Upper lobe of right lung (tissue), 1 donor: ENCODE measurements at regions not wholly inside any gene's neighbourhood (a gene's known extent, or its start where the extent isn't known, plus 50 kb on each side); places are given as distances from the start of the nearest gene placed in this dataset.
"Not testable (repeated sequence)": the region's sequence is repeated elsewhere in the genome, so short reads cannot be mapped to it uniquely, and the experiment has no call there.

Experiments
- ATAC-seq: fragments of 200-7000 bp; cut with Tn5 transposase; one replicate; pipeline ENCODE4 v1.9.1; 2020; ENCODE audit warnings: mild to moderate bottlenecking, moderate library complexity
- DNase-seq: peaks from one replicate; pipeline ENCODE4 v3.0.0-alpha.2; 2020
- H3K27ac ChIP-seq: fragments of 200-600 bp; one replicate; pipeline ENCODE4 v1.8.0; 2022
- H3K27me3 ChIP-seq: fragments of 200-600 bp; one replicate; pipeline ENCODE4 v1.8.0; 2022; ENCODE audit warnings: mild to moderate bottlenecking
- H3K36me3 ChIP-seq: fragments of 200-600 bp; one replicate; pipeline ENCODE4 v1.8.0; 2022
- H3K4me1 ChIP-seq: fragments of 200-600 bp; one replicate; pipeline ENCODE4 v1.8.0; 2022
- H3K4me3 ChIP-seq: fragments of 200-600 bp; one replicate; pipeline ENCODE4 v1.8.0; 2022; ENCODE audit warnings: mild to moderate bottlenecking
- H3K9me3 ChIP-seq: fragments of 200-600 bp; one replicate; pipeline ENCODE4 v1.8.0; 2022
- CTCF ChIP-seq: fragments of 200-600 bp; IDR thresholded peaks from one replicate; pipeline ENCODE4 v1.8.0; 2022; ENCODE audit warnings: antibody characterized with exemption
- intact Hi-C: fragments of 100-400 bp; cut with DNase I; formaldehyde crosslinking; loops from one replicate; pipeline ENCODE4 v1.11.0; 2022
- donor health status: DM: no; HTN: yes; CAD: no; lungs with severe emphysema.

GRCh38 chr5:28397502-28397941, 1359.1 kb upstream of the CDH9 start:
- DNase-seq, result no peak
- intact Hi-C loops, result no loop called here

GRCh38 chr5:28391277-28391676, 1352.9 kb upstream of the CDH9 start:
- no peak overlapping the region for H3K27ac ChIP-seq
- no peaks in the 10 kb centered on the region for H3K9me3 ChIP-seq
- DNase-seq, result no peak
- no peaks in the 10 kb centered on the region for H3K27me3 ChIP-seq
- H3K4me3 ChIP-seq, result no peak overlapping the region
- H3K36me3 ChIP-seq, result no peaks in the 10 kb centered on the region
- intact Hi-C loops, result no loop called here
- H3K4me1 ChIP-seq, result no peaks in the 10 kb centered on the region
- no peak for TF ChIP-seq CTCF
- ATAC-seq, result no peak

More at GRCh38 chr5:28397502-28397941, 1359.1 kb upstream of the CDH9 start:
- Histone ChIP-seq H3K4me3 (no peak overlapping the region), H3K4me1 (no peaks in the 10 kb centered on the region), H3K36me3 (no peaks in the 10 kb centered on the region), H3K27ac (no peak overlapping the region), H3K27me3 (no peaks in the 10 kb centered on the region), H3K9me3 (no peaks in the 10 kb centered on the region)
- no peak for TF ChIP-seq CTCF
- ATAC-seq, result peak; percentile 58

- DNase-seq (no peak), ATAC-seq (no peak)
- Histone ChIP-seq H3K36me3 (no peaks in the 10 kb centered on the region), H3K4me1 (no peaks in the 10 kb centered on the region), H3K9me3 (no peaks in the 10 kb centered on the region), H3K27ac (no peak overlapping the region), H3K4me3 (no peak overlapping the region), H3K27me3 (no peaks in the 10 kb centered on the region)
- no peak for TF ChIP-seq CTCF
- intact Hi-C loops, result no loop called here
Measured at GRCh38 chr5:28390341-28390740, 1352.0 kb upstream of the CDH9 start.

- intact Hi-C loops, H3K4me3 ChIP-seq, H3K9me3 ChIP-seq, ATAC-seq, DNase-seq, H3K36me3 ChIP-seq, H3K27ac ChIP-seq, H3K27me3 ChIP-seq, H3K4me1 ChIP-seq: not testable (repeated sequence)
Measured at GRCh38 chr5:28389727-28390126, 1351.3 kb upstream of the CDH9 start.

GRCh38 chr5:28388428-28388827, 1350.0 kb upstream of the CDH9 start:
- Histone ChIP-seq H3K4me1 (no peaks in the 10 kb centered on the region), H3K27me3 (no peaks in the 10 kb centered on the region), H3K27ac (no peak overlapping the region), H3K36me3 (no peaks in the 10 kb centered on the region), H3K9me3 (no peaks in the 10 kb centered on the region), H3K4me3 (no peak overlapping the region)
- intact Hi-C loops, result no loop called here
- DNase-seq (no peak), ATAC-seq (no peak)
- no peak for TF ChIP-seq CTCF

GRCh38 chr5:28386712-28387111, 1348.3 kb upstream of the CDH9 start:
- no peaks in the 10 kb centered on the region for H3K9me3 ChIP-seq
- no peak overlapping the region for H3K4me3 ChIP-seq
- ATAC-seq (no peak), DNase-seq (no peak)
- intact Hi-C loops, result no loop called here
- no peaks in the 10 kb centered on the region for H3K27me3 ChIP-seq
- TF ChIP-seq CTCF, result no peak
- H3K27ac ChIP-seq, result no peak overlapping the region
- no peaks in the 10 kb centered on the region for H3K36me3 ChIP-seq
- no peaks in the 10 kb centered on the region for H3K4me1 ChIP-seq
